AG09319 (cell line): ENCODE measurements at regions not wholly inside any gene's neighbourhood (a gene's known extent, or its start where the extent isn't known, plus 50 kb on each side); places are given as distances from the start of the nearest gene placed in this dataset.
A peak's percentile ranks its signal among the peaks of the same experiment; 100 is the strongest.

Experiments
- DNase-seq: peaks from one replicate; pipeline ENCODE4 v3.0.0-alpha.2; 2010; ENCODE audit warnings: low read depth; ENCODE audit errors: extremely low read depth
- CTCF ChIP-seq: IDR thresholded peaks from 2 replicates; pipeline ENCODE4 v1.5.1; 2011; ENCODE audit warnings: low read depth, mild to moderate bottlenecking, inconsistent platforms, low read length, moderate library complexity

- no peak for TF ChIP-seq CTCF
- no peak for DNase-seq
Measured at GRCh38 chrX:97666890-97667289, 783.2 kb downstream of the RPA4 start.

- no peak for TF ChIP-seq CTCF
- DNase-seq = no peak
Measured at GRCh38 chrX:97668126-97668525, 784.4 kb downstream of the RPA4 start.

- no peak for DNase-seq
- no peak for TF ChIP-seq CTCF
Measured at GRCh38 chrX:97672138-97672537, 788.4 kb downstream of the RPA4 start.

GRCh38 chrX:97672608-97673007 is 788.9 kb downstream of the RPA4 start:
- DNase-seq = no peak
- no peak for TF ChIP-seq CTCF

- DNase-seq = no peak
- TF ChIP-seq CTCF = no peak
Measured at GRCh38 chrX:97673135-97673534, 789.4 kb downstream of the RPA4 start.

- no peak for DNase-seq
- no peak for TF ChIP-seq CTCF
Measured at GRCh38 chrX:97682991-97683840, 799.5 kb downstream of the RPA4 start.

- peak; percentile 74 for TF ChIP-seq CTCF
- no peak for DNase-seq
Measured at GRCh38 chrX:97685753-97686152, 802.0 kb downstream of the RPA4 start.
